Transverse colon (tissue), 4 donors: ENCODE measurements at regions not wholly inside any gene's neighbourhood (a gene's known extent, or its start where the extent isn't known, plus 50 kb on each side); places are given as distances from the start of the nearest gene placed in this dataset.

Experiments
- DNase-seq: peaks from one replicate; pipeline ENCODE4 v3.0.0-alpha.2; 2019
- H3K27ac ChIP-seq, 4 donors: fragments of 200-600 bp; sonication (generic); 2 replicates each; pipeline ENCODE4 v1.5.1; 2016 to 2018; ENCODE audit warnings: inconsistent platforms in 4 of 4
- H3K27me3 ChIP-seq: fragments of 200-600 bp; sonication (generic); 2 replicates; pipeline ENCODE4 v1.5.1; 2017; ENCODE audit warnings: inconsistent platforms
- H3K36me3 ChIP-seq, 4 donors: fragments of 200-600 bp; sonication (generic); 2 replicates each; pipeline ENCODE4 v1.5.1; 2017 to 2019; ENCODE audit warnings: inconsistent platforms in 4 of 4
- H3K4me1 ChIP-seq, 4 donors: fragments of 200-600 bp; sonication (generic); 2 replicates each; pipeline ENCODE4 v1.5.1; 2017 to 2020; ENCODE audit warnings: inconsistent platforms in 4 of 4
- H3K4me3 ChIP-seq, 4 donors: fragments of 200-600 bp; sonication (generic); 1 replicate in 1 of 4; 2 replicates in 3 of 4; pipeline versions ENCODE4 v1.5.1 to v1.6.1; 2017 to 2019; ENCODE audit warnings: inconsistent platforms in 4 of 4
- H3K9me3 ChIP-seq, 2 donors: fragments of 200-600 bp; sonication (generic); 2 replicates each; pipeline ENCODE4 v1.5.1; 2017 to 2019; ENCODE audit warnings: inconsistent platforms in 2 of 2
- CTCF ChIP-seq, 5 experiments: fragments of 200-600 bp in 3 of 5; fragments of 450-650 bp in 2 of 5; sonication (generic) in 3 of 5; IDR thresholded peaks; 1 replicate in 2 of 5; 2 replicates in 3 of 5; pipeline ENCODE4 v1.5.1; 2016 to 2017; ENCODE audit warnings: antibody characterized with exemption in 5 of 5, inconsistent platforms in 3 of 5, mild to moderate bottlenecking in 2 of 5, moderate library complexity in 1 of 5
- EP300 ChIP-seq: sonication (generic); formaldehyde crosslinking; IDR thresholded peaks from one replicate; pipeline ENCODE4 v1.6.1; 2017; ENCODE audit warnings: antibody characterized with exemption, low read depth
- POLR2A ChIP-seq: fragments of 450-650 bp; IDR thresholded peaks from one replicate; pipeline ENCODE4 v1.6.1; 2016; ENCODE audit warnings: antibody characterized with exemption, mild to moderate bottlenecking, moderate library complexity
- POLR2AphosphoS5 ChIP-seq, 3 donors: sonication (generic); formaldehyde crosslinking; IDR thresholded peaks; one replicate each; pipeline ENCODE4 v1.6.1; 2016; ENCODE audit warnings: antibody characterized with exemption in 3 of 3
- WGBS, 2 donors: methylation state at CpG; one replicate each; pipeline ENCODE4 v1.1.5; 2018; ENCODE audit warnings: low coverage in 1 of 2; 5-methylcytosine and 5-hydroxymethylcytosine counted together
- in situ Hi-C, 4 donors: fragments of 200-750 bp; cut with MboI; loops; one replicate each; pipeline versions ENCODE4 v1.15.0 to v1.15.1; 2017; ENCODE audit warnings: low sequenced_read_pairs in 3 of 4, low pct_ligation_motif_present in 1 of 4, low pct_unique_long_range_greater_than_20kb in 1 of 4
- intact Hi-C: fragments of 100-400 bp; cut with DNase I; formaldehyde crosslinking; loops from one replicate; pipeline ENCODE4 v1.15.1; 2023; ENCODE audit warnings: low total_unique reads

- 61 to 65% methylated on average over 6 of the region's 6 CpGs for WGBS, 2 donors
- in situ Hi-C loops, result no loop called here
- H3K27ac ChIP-seq, result peak overlapping the region in 3 of 4 donors; percentile 15 to 36 (median 33)
These were observed 100.6 kb upstream of the MDFIC start for GRCh38 chr7:114821030-114821900.

GRCh38 chr7:114822131-114822530, 99.8 kb upstream of the MDFIC start:
- 63 to 71% methylated on average over 1 of the region's 1 CpG for WGBS, 2 donors
- intact Hi-C loops (no loop called here), in situ Hi-C loops (no loop called here)
- Histone ChIP-seq H3K27me3 (no peaks in the 10 kb centered on the region), H3K36me3 (no peaks in the 10 kb centered on the region), H3K4me1 (peaks cover 0 to 5% (median 2%) of the 10 kb centered on the region in 4 donors), H3K9me3 (peaks cover 0 to 4% of the 10 kb centered on the region in 2 donors), H3K27ac (no peak overlapping the region), H3K4me3 (no peak overlapping the region)
- DNase-seq, result no peak
- TF ChIP-seq POLR2A, result no peak
- TF ChIP-seq EP300, result no peak
- TF ChIP-seq CTCF (IDR thresholded peaks at IDR 0.05), result no peak
- no peak for TF ChIP-seq POLR2AphosphoS5 (IDR thresholded peaks at IDR 0.05)

More at GRCh38 chr7:114821030-114821900, 100.6 kb upstream of the MDFIC start:
- TF ChIP-seq POLR2AphosphoS5 (IDR thresholded peaks at IDR 0.05) (no peak), POLR2A (no peak), CTCF (IDR thresholded peaks at IDR 0.05) (no peak), EP300 (no peak)
- Histone ChIP-seq H3K4me3 (no peak overlapping the region), H3K36me3 (no peaks in the 10 kb centered on the region), H3K4me1 (peaks cover 0 to 5% (median 2%) of the 10 kb centered on the region in 4 donors), H3K9me3 (no peaks in the 10 kb centered on the region), H3K27me3 (no peaks in the 10 kb centered on the region)
- intact Hi-C loops, result no loop called here
- DNase-seq, result no peak

- H3K9me3 ChIP-seq, result peaks cover 0 to 5% of the 10 kb centered on the region in 2 donors
- no peaks in the 10 kb centered on the region for H3K27me3 ChIP-seq
- H3K4me1 ChIP-seq, result peaks cover 0 to 5% (median 2%) of the 10 kb centered on the region in 4 donors
- DNase-seq, result no peak
- H3K36me3 ChIP-seq, result no peaks in the 10 kb centered on the region
- H3K4me3 ChIP-seq, result no peak overlapping the region
- in situ Hi-C loops, result no loop called here
- no peak for TF ChIP-seq POLR2A
- TF ChIP-seq POLR2AphosphoS5 (IDR thresholded peaks at IDR 0.05), result no peak
- TF ChIP-seq EP300, result no peak
- no peak for TF ChIP-seq CTCF (IDR thresholded peaks at IDR 0.05)
- no peak overlapping the region for H3K27ac ChIP-seq
- intact Hi-C loops, result no loop called here
- 37 to 42% methylated on average over 2 of the region's 2 CpGs for WGBS, 2 donors
These were observed 99.0 kb upstream of the MDFIC start for GRCh38 chr7:114822844-114823243.

GRCh38 chr7:114823290-114823689, 98.6 kb upstream of the MDFIC start:
- 100% methylated on average over 1 of the region's 1 CpG for WGBS, 2 donors
- intact Hi-C loops, result no loop called here
- in situ Hi-C loops, result no loop called here
- no peak for DNase-seq
- H3K27me3 ChIP-seq, result no peaks in the 10 kb centered on the region
- no peak overlapping the region for H3K4me3 ChIP-seq
- peaks cover 0 to 5% (median 2%) of the 10 kb centered on the region in 4 donors for H3K4me1 ChIP-seq
- TF ChIP-seq POLR2A, result no peak
- no peak for TF ChIP-seq POLR2AphosphoS5 (IDR thresholded peaks at IDR 0.05)
- no peak for TF ChIP-seq EP300
- H3K9me3 ChIP-seq, result peaks cover 0 to 5% of the 10 kb centered on the region in 2 donors
- H3K36me3 ChIP-seq, result no peaks in the 10 kb centered on the region
- no peak overlapping the region for H3K27ac ChIP-seq
